ENCODE measurements at regions not wholly inside any gene's neighbourhood (a gene's known extent, or its start where the extent isn't known, plus 50 kb on each side); places are given as distances from the start of the nearest gene placed in this dataset.
"Not testable (repeated sequence)": the region's sequence is repeated elsewhere in the genome, so short reads cannot be mapped to it uniquely, and the experiment has no call there.

DNA sequence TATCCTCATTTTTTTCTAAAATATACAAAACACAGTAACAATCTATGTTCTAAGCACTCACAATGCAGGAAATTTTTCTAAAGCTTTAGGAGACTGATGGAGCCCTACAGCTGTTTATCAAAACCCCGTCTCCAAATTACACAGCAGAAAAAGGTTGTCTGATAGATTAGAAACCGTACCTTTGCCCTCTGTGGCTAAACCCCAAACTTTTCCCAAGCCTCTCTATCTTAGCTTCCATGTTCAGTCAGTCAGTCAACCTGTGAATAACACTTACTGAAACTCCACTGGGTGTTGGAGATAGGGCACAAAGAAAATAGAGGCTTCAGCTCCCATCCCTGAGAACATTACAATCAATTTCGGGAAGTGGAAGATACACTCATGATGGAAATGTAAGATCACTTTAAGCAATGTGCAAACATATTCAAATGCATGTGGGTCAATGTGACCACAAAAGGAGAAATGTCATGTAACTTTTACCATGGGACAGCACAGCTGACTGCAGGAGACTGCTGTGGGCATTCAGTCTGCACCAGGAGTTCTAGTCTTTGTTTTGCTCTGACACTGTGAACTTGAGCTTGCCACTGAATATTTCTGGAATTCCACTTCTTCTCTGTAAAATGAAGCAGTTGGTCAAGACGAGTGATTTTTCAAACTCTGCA lies 279.5 kb upstream of the PIK3R1 start:
- no peaks in the 10 kb centered on the region for H3K9me3 ChIP-seq (ENCODE audit: low read length)
- H3K9me2 ChIP-seq (replicated peaks; ENCODE audit: insufficient read depth, low read length), result no peaks in the 10 kb centered on the region

GRCh38 chr5:67934976-67935375 lies 280.6 kb upstream of the PIK3R1 start:
- Histone ChIP-seq H2AFZ (ENCODE audit: low read length) (no peak overlapping the region), H3K9me3 (ENCODE audit: low read length) (no peaks in the 10 kb centered on the region), H4K20me1 (ENCODE audit: insufficient read depth, low read depth, low read length) (no peaks in the 10 kb centered on the region), H3K27me3 (ENCODE audit: low read length) (no peaks in the 10 kb centered on the region), H3K4me3 (ENCODE audit: low read length) (no peak overlapping the region), H3K79me2 (ENCODE audit: low read length) (no peaks in the 10 kb centered on the region), H3K4me2 (ENCODE audit: low read depth, low read length, poor library complexity, severe bottlenecking) (no peak overlapping the region), H3K9ac (ENCODE audit: low read length) (no peak overlapping the region), H3K4me1 (ENCODE audit: low read length) (no peaks in the 10 kb centered on the region), H3K27ac (ENCODE audit: low read length) (no peak overlapping the region), H3K36me3 (ENCODE audit: insufficient read depth, low read length) (no peaks in the 10 kb centered on the region), H3K9me2 (replicated peaks; ENCODE audit: insufficient read depth, low read length) (no peaks in the 10 kb centered on the region)
- DNase-seq, result no peak

More for the DNA sequence above, 279.5 kb upstream of the PIK3R1 start:
- H3K36me3 ChIP-seq (ENCODE audit: insufficient read depth, low read length), result no peaks in the 10 kb centered on the region
- no peak overlapping the region for H3K4me3 ChIP-seq (ENCODE audit: low read length)
- H2AFZ ChIP-seq (ENCODE audit: low read length), result no peak overlapping the region
- no peak overlapping the region for H3K4me2 ChIP-seq (ENCODE audit: low read depth, low read length, poor library complexity, severe bottlenecking)
- no peak overlapping the region for H3K27ac ChIP-seq (ENCODE audit: low read length)
- H3K27me3 ChIP-seq (ENCODE audit: low read length), result no peaks in the 10 kb centered on the region
- H4K20me1 ChIP-seq (ENCODE audit: insufficient read depth, low read depth, low read length), result no peaks in the 10 kb centered on the region
- H3K4me1 ChIP-seq (ENCODE audit: low read length), result no peaks in the 10 kb centered on the region
- H3K79me2 ChIP-seq (ENCODE audit: low read length), result no peaks in the 10 kb centered on the region
- no peak for DNase-seq
- no peak overlapping the region for H3K9ac ChIP-seq (ENCODE audit: low read length)

GRCh38 chr5:67925511-67925910 lies 290.0 kb upstream of the PIK3R1 start:
- no peak overlapping the region for H2AFZ ChIP-seq (ENCODE audit: low read length)
- H3K4me1 ChIP-seq (ENCODE audit: low read length), result no peaks in the 10 kb centered on the region

DNA sequence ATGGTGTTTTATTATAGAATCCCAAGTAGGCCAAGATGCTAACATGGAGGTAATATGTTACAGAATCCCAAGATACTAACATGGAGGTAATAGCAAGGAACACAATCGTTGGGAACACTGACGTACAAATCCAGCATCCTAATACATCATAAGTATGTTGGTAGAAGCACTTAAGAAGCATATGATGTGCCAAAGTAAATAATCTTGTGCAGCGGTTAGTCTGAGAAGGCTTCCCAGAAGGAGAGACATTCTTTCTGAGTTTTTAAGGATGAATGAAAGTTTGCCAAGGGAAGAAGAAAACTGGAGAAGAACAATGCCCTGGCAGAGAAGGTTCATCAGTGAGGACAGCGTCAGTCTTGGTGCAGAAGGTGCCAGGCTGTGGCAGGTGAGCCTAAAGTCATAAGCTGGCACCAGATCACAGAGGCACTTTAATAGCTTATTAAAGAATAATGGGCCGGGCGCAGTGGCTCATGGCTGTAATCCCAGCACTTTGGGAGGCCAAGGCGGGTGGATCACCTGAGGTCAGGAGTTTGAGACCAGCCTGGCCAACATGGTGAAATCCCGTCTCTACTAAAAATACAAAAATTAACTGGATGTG lies 294.5 kb upstream of the PIK3R1 start:
- Histone ChIP-seq H3K4me1 (ENCODE audit: low read length) (no peaks in the 10 kb centered on the region), H3K4me3 (ENCODE audit: low read length) (no peak overlapping the region), H3K9ac (ENCODE audit: low read length) (no peak overlapping the region), H3K27me3 (ENCODE audit: low read length) (no peaks in the 10 kb centered on the region), H3K36me3 (ENCODE audit: insufficient read depth, low read length) (no peaks in the 10 kb centered on the region), H3K9me2 (replicated peaks; ENCODE audit: insufficient read depth, low read length) (no peaks in the 10 kb centered on the region), H4K20me1 (ENCODE audit: insufficient read depth, low read depth, low read length) (no peaks in the 10 kb centered on the region), H3K27ac (ENCODE audit: low read length) (no peak overlapping the region), H2AFZ (ENCODE audit: low read length) (no peak overlapping the region), H3K9me3 (ENCODE audit: low read length) (no peaks in the 10 kb centered on the region), H3K4me2 (ENCODE audit: low read depth, low read length, poor library complexity, severe bottlenecking) (no peak overlapping the region), H3K79me2 (ENCODE audit: low read length) (no peaks in the 10 kb centered on the region)
- DNase-seq, result no peak

More at GRCh38 chr5:67925511-67925910, 290.0 kb upstream of the PIK3R1 start:
- Histone ChIP-seq H4K20me1 (ENCODE audit: insufficient read depth, low read depth, low read length) (no peaks in the 10 kb centered on the region), H3K9me3 (ENCODE audit: low read length) (no peaks in the 10 kb centered on the region), H3K4me3 (ENCODE audit: low read length) (no peak overlapping the region), H3K36me3 (ENCODE audit: insufficient read depth, low read length) (no peaks in the 10 kb centered on the region), H3K9me2 (replicated peaks; ENCODE audit: insufficient read depth, low read length) (no peaks in the 10 kb centered on the region; the same call in 1 of the 2 replicates), H3K27me3 (ENCODE audit: low read length) (no peaks in the 10 kb centered on the region), H3K4me2 (ENCODE audit: low read depth, low read length, poor library complexity, severe bottlenecking) (no peak overlapping the region), H3K27ac (ENCODE audit: low read length) (no peak overlapping the region), H3K79me2 (ENCODE audit: low read length) (no peaks in the 10 kb centered on the region), H3K9ac (ENCODE audit: low read length) (no peak overlapping the region)
- no peak for DNase-seq

DNA sequence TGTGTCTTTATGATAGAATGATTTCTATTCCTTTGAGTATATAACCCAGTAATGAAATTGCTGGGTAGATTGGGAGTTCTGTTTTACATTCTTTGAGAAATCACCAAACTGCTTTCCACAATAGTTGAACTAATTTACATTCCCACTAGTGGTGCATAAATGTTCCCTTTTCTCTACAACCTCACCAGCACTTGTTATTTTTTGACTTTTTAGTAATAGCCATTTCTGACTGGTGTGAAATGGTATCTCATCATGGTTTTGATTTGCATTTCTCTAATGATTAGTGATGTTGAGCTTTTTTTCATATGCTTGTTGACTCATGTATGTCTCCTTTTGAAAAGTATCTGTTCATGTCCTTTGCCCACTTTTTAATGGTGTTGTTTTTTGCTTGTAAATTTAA lies 296.0 kb upstream of the PIK3R1 start:
- H3K9me3 ChIP-seq (ENCODE audit: low read length); H3K27me3 ChIP-seq (ENCODE audit: low read length); H4K20me1 ChIP-seq (ENCODE audit: insufficient read depth, low read depth, low read length); H3K9me2 ChIP-seq (replicated peaks; ENCODE audit: insufficient read depth, low read length); H3K4me2 ChIP-seq (ENCODE audit: low read depth, low read length, poor library complexity, severe bottlenecking); H3K27ac ChIP-seq (ENCODE audit: low read length); DNase-seq; H3K36me3 ChIP-seq (ENCODE audit: insufficient read depth, low read length); H3K4me1 ChIP-seq (ENCODE audit: low read length); H2AFZ ChIP-seq (ENCODE audit: low read length); H3K9ac ChIP-seq (ENCODE audit: low read length); H3K4me3 ChIP-seq (ENCODE audit: low read length); H3K79me2 ChIP-seq (ENCODE audit: low read length): not testable (repeated sequence)

- no peaks in the 10 kb centered on the region for H3K4me1 ChIP-seq (ENCODE audit: low read length)
- H3K79me2 ChIP-seq (ENCODE audit: low read length), result no peaks in the 10 kb centered on the region
- H4K20me1 ChIP-seq (ENCODE audit: insufficient read depth, low read depth, low read length), result no peaks in the 10 kb centered on the region
- no peak overlapping the region for H3K4me3 ChIP-seq (ENCODE audit: low read length)
- H2AFZ ChIP-seq (ENCODE audit: low read length), result no peak overlapping the region
- no peak overlapping the region for H3K9ac ChIP-seq (ENCODE audit: low read length)
- no peak overlapping the region for H3K4me2 ChIP-seq (ENCODE audit: low read depth, low read length, poor library complexity, severe bottlenecking)
- no peak overlapping the region for H3K27ac ChIP-seq (ENCODE audit: low read length)
- no peaks in the 10 kb centered on the region for H3K36me3 ChIP-seq (ENCODE audit: insufficient read depth, low read length)
- no peaks in the 10 kb centered on the region for H3K27me3 ChIP-seq (ENCODE audit: low read length)
- H3K9me2 ChIP-seq (replicated peaks; ENCODE audit: insufficient read depth, low read length), result no peaks in the 10 kb centered on the region
- H3K9me3 ChIP-seq (ENCODE audit: low read length), result no peaks in the 10 kb centered on the region
- DNase-seq, result peak; percentile 12
Observed at GRCh38 chr5:67917561-67917960, 298.0 kb upstream of the PIK3R1 start.

DNA sequence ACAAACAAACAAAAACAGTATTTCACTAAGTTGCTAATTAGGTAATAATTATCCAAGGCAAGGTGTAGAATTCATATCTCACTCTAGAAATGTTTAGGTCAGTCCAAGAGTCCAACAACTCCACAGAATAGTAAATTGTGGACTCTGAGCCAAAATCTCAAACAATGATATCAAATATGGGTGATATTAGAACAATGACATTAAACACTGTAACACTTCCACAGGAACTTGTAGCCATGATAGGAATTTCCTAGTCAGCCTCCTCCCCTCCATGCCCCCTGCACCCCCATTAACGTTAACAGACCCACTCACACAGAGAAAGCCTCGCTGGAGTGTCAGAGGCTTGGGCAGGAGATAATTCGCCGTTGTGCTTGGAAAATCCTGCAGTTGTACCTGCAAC lies 305.0 kb upstream of the PIK3R1 start:
- H3K4me2 ChIP-seq (ENCODE audit: low read depth, low read length, poor library complexity, severe bottlenecking), result no peak overlapping the region
- no peaks in the 10 kb centered on the region for H3K36me3 ChIP-seq (ENCODE audit: insufficient read depth, low read length)
- no peak for DNase-seq
- no peak overlapping the region for H3K9ac ChIP-seq (ENCODE audit: low read length)
- no peaks in the 10 kb centered on the region for H3K27me3 ChIP-seq (ENCODE audit: low read length)
- H3K27ac ChIP-seq (ENCODE audit: low read length), result no peak overlapping the region
- H3K9me3 ChIP-seq (ENCODE audit: low read length), result no peaks in the 10 kb centered on the region
- no peaks in the 10 kb centered on the region for H3K9me2 ChIP-seq (replicated peaks; ENCODE audit: insufficient read depth, low read length)
- no peaks in the 10 kb centered on the region for H3K79me2 ChIP-seq (ENCODE audit: low read length)
- H4K20me1 ChIP-seq (ENCODE audit: insufficient read depth, low read depth, low read length), result no peaks in the 10 kb centered on the region
- H2AFZ ChIP-seq (ENCODE audit: low read length), result no peak overlapping the region
- no peak overlapping the region for H3K4me3 ChIP-seq (ENCODE audit: low read length)
- H3K4me1 ChIP-seq (ENCODE audit: low read length), result no peaks in the 10 kb centered on the region

GRCh38 chr5:67908126-67908765 lies 307.3 kb upstream of the PIK3R1 start:
- Histone ChIP-seq H3K27me3 (ENCODE audit: low read length) (no peaks in the 10 kb centered on the region), H4K20me1 (ENCODE audit: insufficient read depth, low read depth, low read length) (no peaks in the 10 kb centered on the region), H3K27ac (ENCODE audit: low read length) (no peak overlapping the region), H3K4me1 (ENCODE audit: low read length) (no peaks in the 10 kb centered on the region), H3K9ac (ENCODE audit: low read length) (no peak overlapping the region), H3K4me3 (ENCODE audit: low read length) (no peak overlapping the region), H3K4me2 (ENCODE audit: low read depth, low read length, poor library complexity, severe bottlenecking) (no peak overlapping the region), H3K79me2 (ENCODE audit: low read length) (no peaks in the 10 kb centered on the region), H3K9me3 (ENCODE audit: low read length) (no peaks in the 10 kb centered on the region), H3K36me3 (ENCODE audit: insufficient read depth, low read length) (no peaks in the 10 kb centered on the region), H3K9me2 (replicated peaks; ENCODE audit: insufficient read depth, low read length) (no peaks in the 10 kb centered on the region), H2AFZ (ENCODE audit: low read length) (no peak overlapping the region)
- DNase-seq, result no peak
